NCI-H128 (cell line): ENCODE measurements at regions not wholly inside any gene's neighbourhood (a gene's known extent, or its start where the extent isn't known, plus 50 kb on each side); places are given as distances from the start of the nearest gene placed in this dataset.

Experiments
- DNase-seq: peaks from one replicate; lab custom pipeline; 2025; ENCODE audit not compliant: unreplicated experiment; lab: John Stamatoyannopoulos, UW

DNA sequence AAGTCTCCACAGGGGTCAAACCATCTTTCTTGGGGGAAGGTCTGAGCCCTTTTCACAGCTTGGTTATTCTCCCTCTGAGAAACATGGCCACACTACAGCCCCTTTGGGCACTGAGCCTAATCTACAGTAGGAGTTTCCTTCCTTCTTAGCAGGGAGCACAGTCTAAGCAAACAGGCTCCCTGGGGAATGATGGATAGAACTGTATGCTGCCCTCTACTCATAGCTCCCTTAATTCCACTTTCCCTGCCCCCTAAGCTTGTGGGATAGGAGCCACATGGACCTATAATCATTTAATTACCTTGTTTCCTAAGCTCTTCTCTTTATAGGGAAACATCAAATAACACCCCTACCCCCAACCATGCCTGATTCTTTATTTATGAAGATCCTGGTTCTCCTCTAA lies 442.1 kb upstream of the MEX3C start:
- DNase-seq: no peak

DNA sequence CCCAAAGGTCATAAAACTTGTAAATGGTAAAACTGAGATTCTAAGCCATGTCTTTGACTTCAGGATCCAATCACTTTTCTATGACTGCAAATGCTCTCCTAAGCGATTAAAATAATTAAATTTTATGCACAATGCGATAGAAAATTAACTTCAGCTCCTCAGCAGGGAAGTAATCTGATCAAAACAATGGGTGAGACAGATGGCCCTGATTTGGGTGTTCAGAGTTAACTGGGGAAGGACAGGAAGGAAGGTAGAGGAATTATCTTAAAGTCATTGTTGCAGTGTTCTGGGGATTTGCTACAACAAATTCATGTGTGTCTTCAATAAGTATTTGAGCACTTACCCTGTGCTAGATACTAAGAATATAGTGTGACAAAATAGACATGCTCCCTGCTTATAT lies 446.0 kb upstream of the MEX3C start:
- DNase-seq: no peak

GRCh38 chr18:51645607-51646006 lies 448.1 kb upstream of the MEX3C start:
- no peak for DNase-seq

GRCh38 chr18:51647346-51647745 lies 449.9 kb upstream of the MEX3C start:
- DNase-seq: no peak

- no peak for DNase-seq
These were observed 450.5 kb upstream of the MEX3C start for GRCh38 chr18:51647942-51648341.

DNA sequence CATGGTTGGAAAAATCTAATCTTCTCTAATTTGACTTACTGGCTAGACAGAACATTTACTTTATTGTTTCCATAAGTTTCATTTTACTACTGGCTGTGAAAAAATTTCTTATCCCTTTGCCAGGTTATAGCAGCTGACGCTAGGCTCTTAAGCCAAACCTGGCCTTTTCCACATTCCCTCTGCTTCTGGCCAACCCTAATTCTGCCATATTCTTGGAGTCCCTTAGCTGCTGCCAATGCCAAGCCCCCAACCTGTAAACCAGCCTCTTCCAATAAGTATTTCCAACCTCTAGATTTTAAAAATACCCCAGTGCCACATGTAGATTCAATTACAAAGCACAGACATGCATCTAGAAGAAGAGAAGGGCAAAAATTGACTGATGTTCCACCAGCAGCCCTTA lies 452.3 kb upstream of the MEX3C start:
- DNase-seq: no peak

DNA sequence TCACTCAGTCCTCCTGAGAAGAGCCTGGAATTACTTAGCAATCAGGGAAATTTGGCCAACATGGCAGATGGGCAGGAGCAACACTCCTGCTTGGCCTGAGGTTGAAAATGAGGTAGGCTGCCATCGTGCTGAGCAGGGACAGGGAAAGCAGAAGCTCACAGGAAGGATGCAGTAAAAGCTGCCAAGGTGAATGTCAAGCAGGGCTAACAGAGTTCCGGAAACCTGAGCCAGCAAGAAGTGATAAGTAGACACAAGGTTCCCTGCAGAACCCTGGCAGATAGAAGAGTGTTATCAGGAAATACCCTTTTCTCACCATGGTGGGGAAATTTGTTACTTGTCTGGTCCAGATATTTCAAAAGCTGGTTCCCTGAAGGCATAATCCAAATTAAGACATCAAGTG lies 454.3 kb upstream of the MEX3C start:
- no peak for DNase-seq

DNA sequence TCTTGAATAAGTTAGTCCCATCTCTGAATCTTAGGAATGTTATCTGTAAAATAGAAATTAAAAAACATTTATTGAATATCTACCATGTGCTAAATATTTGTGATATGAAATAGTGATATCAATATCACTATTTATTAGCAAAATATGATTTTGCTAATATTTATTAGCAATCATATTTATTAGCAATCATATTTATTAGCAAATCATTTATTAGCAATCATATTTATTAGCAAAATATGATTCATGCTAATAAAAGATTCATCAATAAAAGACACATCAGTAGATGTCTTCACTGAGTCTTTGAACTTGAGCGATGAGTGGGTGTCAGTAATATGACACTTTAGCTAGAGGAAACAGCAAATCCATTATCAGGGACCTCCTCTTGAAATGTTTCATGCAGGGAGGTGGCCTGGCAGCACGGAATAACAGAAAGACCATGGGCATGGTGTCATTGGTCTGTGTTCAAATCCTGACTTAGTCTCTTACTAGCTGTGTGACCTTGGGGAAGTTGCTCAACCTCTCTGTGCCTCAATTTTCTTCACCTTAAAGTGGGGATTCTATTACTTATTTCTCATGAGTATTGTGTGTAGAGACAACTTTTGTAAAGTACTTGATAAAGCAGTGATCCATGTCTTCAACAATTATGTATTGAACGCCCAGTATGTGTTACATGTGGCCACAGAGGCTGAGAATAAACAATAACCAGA lies 456.2 kb upstream of the MEX3C start:
- no peak for DNase-seq

- DNase-seq: no peak
These were observed 457.2 kb upstream of the MEX3C start for GRCh38 chr18:51654488-51655326.

DNA sequence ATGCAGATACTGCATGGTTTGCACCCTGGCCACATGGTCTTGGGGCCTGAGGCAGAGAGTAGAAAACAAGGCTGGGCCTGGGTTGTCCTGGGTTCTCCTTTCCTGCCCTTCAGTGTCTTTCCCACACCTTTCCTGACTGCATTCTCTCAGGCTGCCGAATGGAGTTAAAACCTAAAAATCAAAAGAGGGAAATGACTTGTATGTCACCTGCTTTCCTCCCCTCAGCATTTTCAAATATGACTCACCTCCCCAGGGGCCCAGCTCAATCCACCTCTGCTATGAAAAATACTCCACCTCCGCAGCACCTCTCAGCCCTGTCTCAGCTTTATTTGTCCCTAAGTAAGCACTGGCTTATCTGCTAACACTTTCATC lies 457.8 kb upstream of the MEX3C start:
- DNase-seq: no peak

DNA sequence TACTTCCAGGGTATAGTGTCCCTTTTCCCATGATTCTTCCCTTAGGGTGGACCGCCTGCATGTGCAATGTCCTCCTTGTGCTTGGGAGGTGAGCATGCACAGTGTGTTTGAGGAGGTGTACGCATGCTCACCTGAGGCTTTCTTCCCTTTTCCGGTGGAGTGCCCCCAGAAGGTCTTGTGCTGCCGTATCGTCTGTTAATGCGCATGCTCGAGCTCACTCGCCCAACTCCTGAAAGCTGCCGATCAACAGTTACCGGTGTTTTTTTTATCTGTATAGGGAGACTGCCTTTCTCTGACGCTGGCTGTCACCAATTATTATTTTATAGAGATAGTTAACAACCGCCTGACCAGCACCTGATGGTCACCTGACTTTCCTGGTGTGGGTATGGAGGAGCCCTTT lies 458.8 kb upstream of the MEX3C start:
- no peak for DNase-seq

- DNase-seq: no peak
These were observed 461.0 kb upstream of the MEX3C start for GRCh38 chr18:51658436-51658835.

GRCh38 chr18:51659781-51660180 lies 462.3 kb upstream of the MEX3C start:
- no peak for DNase-seq

DNA sequence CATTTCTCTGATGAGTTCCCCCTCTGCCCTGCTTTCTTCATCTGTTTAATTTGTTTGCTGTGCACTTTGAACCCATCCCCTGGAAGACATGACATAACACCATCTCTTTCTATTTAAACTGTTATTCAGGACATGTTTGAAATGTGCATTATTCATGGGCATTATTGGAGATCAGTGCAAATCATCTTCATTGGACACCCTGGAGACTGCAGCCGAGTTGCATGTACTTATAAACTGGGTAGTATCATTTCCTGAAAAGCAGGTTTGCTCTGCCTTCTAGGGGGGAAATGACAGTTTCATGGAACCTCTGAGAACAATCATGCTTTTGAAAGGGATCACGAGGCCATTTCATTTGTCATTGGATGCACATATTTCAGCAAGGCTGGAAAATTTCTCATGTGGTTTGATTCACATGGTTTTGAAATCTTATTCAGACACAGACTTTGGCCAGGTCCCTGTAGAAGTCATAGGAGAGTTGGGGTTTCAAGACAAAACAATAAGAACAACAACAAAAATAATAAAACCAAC lies 462.8 kb upstream of the MEX3C start:
- DNase-seq: no peak

DNA sequence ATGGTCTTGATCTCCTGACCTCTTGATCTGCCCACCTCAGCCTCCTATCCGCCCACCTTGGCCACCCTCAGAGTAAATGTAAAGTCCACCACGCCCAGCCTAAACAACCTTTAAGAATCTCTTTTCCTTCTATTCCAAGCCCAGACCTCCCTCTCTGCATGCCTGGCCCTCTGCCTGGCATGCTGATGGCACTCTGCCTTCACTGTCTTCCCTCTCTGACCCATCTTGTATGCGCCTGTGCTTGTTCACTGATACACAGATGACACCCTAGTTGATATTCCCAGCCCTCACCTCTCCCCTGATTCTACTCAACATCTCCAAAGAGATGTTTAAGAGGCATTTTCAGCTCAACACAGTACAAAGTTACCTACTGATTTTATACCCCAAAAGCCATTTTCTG lies 466.8 kb upstream of the MEX3C start:
- DNase-seq: no peak

GRCh38 chr18:51666763-51667191 lies 469.3 kb upstream of the MEX3C start:
- peak; percentile 82 for DNase-seq

GRCh38 chr18:51668101-51668500 lies 470.6 kb upstream of the MEX3C start:
- peak; percentile 68 for DNase-seq

DNA sequence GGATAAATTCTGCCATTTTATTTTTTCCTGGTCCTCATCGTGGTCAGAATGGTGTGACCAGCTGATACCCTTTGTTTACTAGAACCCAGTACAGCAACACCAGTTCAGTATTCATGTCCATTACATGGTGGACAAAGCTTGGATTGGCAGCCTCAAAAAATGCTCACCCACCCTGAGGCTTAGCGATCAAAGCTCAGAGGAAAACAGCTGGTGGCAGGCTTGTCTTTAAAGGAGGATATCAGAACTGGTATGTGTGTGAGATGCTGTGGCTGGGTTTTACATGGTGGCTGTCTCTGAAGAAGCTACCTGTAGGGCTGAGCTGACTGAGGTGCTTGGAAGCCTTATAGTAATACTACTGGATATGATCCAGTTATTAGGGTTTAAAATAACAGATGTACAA lies 471.1 kb upstream of the MEX3C start:
- no peak for DNase-seq

DNA sequence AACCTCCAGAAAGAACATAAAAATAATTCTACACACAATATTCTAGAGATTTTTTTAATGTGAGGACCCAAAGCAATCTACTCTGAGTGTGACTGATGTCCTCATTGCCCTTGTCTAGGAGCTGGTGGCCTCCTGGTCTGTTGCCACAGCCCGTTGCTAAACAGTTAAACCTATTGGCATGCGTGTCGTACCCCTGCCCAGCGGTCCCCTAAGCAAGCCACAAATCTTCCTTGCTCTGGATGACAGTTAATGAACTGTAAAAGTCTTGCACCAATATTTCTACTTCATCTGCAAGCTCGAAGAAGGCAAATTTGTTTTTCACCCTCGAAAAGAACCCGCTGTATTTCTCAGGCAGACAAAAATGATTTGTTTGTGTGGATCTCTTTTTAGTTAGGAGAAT lies 489.1 kb upstream of the MEX3C start:
- no peak for DNase-seq

DNA sequence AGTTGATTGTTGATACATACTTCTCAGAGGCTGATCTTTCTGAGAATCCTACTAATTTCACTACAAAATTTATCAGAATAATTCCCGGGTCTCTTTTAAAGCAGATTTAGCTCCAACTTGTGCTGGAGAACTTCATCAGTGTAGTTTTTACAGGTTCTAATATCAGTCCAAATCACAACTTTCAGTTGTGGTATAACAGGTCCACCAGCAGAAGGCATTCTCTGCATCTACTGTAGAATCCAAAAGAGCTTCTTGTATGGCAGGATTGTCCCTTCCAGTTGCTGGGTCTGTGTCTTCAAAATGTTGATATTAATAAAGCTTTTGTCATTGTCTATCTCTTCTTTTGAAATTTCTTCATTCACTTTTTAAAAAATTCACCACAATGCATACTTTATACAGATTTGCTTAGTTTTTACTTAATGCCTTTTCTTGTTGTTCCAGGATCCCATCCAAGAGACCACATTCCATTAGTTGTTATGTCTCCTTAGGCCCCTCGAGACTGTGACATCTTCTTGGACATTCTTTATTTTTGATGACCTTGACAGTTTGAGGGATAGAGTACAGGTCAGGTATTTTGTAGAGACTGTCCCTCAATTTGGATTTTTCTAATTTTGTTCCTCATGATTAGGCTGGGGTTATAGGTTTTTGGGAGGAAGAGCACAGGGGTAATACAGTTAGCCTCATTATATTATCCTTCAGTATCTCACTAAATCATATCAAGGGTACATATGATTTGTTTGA lies 490.5 kb upstream of the MEX3C start:
- DNase-seq: no peak

DNA sequence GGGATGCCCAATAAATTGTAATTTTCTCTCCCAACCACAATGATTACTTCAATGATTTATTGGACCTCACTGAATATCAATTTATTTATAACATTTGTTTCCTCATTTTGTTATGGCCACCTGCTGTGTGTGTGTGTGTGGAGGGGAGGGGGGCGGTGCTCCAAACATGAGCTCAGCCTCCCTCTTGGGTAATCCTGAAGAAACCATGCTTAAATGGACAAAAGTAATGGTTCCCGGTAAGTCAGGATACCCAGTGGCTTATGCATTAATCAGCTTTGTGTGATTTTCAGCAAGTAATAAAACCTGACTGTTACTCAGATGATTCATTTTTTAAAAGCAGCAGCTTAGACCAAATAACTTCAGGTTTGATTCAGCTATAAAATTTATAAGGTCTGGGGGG lies 495.1 kb upstream of the MEX3C start:
- DNase-seq: no peak
